B cell (primary cell): ENCODE measurements at regions not wholly inside any gene's neighbourhood (a gene's known extent, or its start where the extent isn't known, plus 50 kb on each side); places are given as distances from the start of the nearest gene placed in this dataset.

Source experiments
- ATAC-seq: fragments of 200-7000 bp; cut with Tn5 transposase; one replicate; pipeline ENCODE4 v1.10.0; 2021; ENCODE audit warnings: low read depth, mild to moderate bottlenecking, moderate number of reproducible peaks, moderate library complexity
- CTCF ChIA-PET: fragments of 350-600 bp; sonication (Branson Sonifier 250); formaldehyde crosslinking; loops from one replicate; lab custom pipeline; 2021; ENCODE audit warnings: antibody characterized with exemption, inconsistent platforms; lab: Charles Lee
- POLR2A ChIA-PET: fragments of 350-600 bp; sonication (Branson Sonifier 250); formaldehyde crosslinking; loops from one replicate; lab custom pipeline; 2021; ENCODE audit warnings: antibody characterized with exemption; lab: Charles Lee
- DNase-seq: peaks from one replicate; pipeline ENCODE4 v3.0.0; 2013
- H2AFZ ChIP-seq: 2 replicates; pipeline ENCODE4 v1.6.1; 2012; ENCODE audit warnings: mild to moderate bottlenecking, low read depth, low read length; ENCODE audit not compliant: insufficient read depth, poor library complexity, severe bottlenecking
- H3K27ac ChIP-seq, 2 donors: 1 replicate in 1 of 2; 2 replicates in 1 of 2; pipeline ENCODE4 v1.5.1; 2012 to 2013; ENCODE audit warnings: low read length in 2 of 2, mild to moderate bottlenecking in 2 of 2, moderate library complexity in 1 of 2
- H3K27me3 ChIP-seq, 4 experiments: fragments of 200-600 bp in 1 of 4; sonication (generic) in 1 of 4; replicated peaks in 1 of 4; 1 replicate in 2 of 4; 2 replicates in 2 of 4; pipeline versions ENCODE4 v1.6.1 to v1.7.0; 2013 to 2016; ENCODE audit warnings: low read length in 3 of 4, mild to moderate bottlenecking in 2 of 4, mixed read lengths in 1 of 4, moderate library complexity in 1 of 4; ENCODE audit not compliant: insufficient read depth in 4 of 4, control insufficient read depth in 3 of 4; ENCODE audit errors: control extremely low read depth in 1 of 4
- H3K36me3 ChIP-seq, 2 experiments: replicated peaks in 1 of 2; 1 replicate in 1 of 2; 2 replicates in 1 of 2; pipeline versions ENCODE4 v1.6.1 to v1.7.1; 2013; ENCODE audit warnings: low read length in 1 of 2; ENCODE audit not compliant: insufficient read depth in 2 of 2, control insufficient read depth in 1 of 2; ENCODE audit errors: control extremely low read depth in 1 of 2, extremely low read depth in 1 of 2
- H3K4me1 ChIP-seq, 2 donors: fragments of 200-600 bp in 1 of 2; sonication (generic) in 1 of 2; 1 replicate in 1 of 2; 2 replicates in 1 of 2; pipeline versions ENCODE4 v1.5.1 to v1.6.1; 2013 to 2017; ENCODE audit warnings: low read length in 2 of 2; ENCODE audit not compliant: control insufficient read depth in 2 of 2, insufficient read depth in 2 of 2
- H3K4me2 ChIP-seq: replicated peaks from 2 replicates; pipeline ENCODE3; 2012; ENCODE audit warnings: mild to moderate bottlenecking, low read depth, low read length; ENCODE audit not compliant: poor library complexity, severe bottlenecking
- H3K4me3 ChIP-seq, 5 experiments: fragments of 200-600 bp in 1 of 5; sonication (generic) in 1 of 5; 1 replicate in 3 of 5; 2 replicates in 2 of 5; pipeline versions ENCODE4 v1.5.1 to v1.7.0; 2011 to 2016; ENCODE audit warnings: low read length in 4 of 5, mild to moderate bottlenecking in 4 of 5, low read depth in 2 of 5, control low read depth in 1 of 5, moderate library complexity in 1 of 5; ENCODE audit not compliant: insufficient read depth in 1 of 5; ENCODE audit errors: control extremely low read depth in 1 of 5, extremely low read depth in 1 of 5
- H3K79me2 ChIP-seq: fragments of 200-600 bp; sonication (generic); one replicate; pipeline ENCODE4 v1.6.0; 2016; ENCODE audit warnings: low read length; ENCODE audit not compliant: control insufficient read depth, insufficient read depth
- H3K9ac ChIP-seq: fragments of 200-600 bp; sonication (generic); 2 replicates; pipeline ENCODE4 v1.6.1; 2017; ENCODE audit warnings: mild to moderate bottlenecking, low read length, moderate library complexity
- H3K9me3 ChIP-seq, 3 donors: one replicate each; pipeline versions ENCODE4 v1.6.1 to v1.7.1; 2013; ENCODE audit warnings: low read length in 2 of 3; ENCODE audit not compliant: control insufficient read depth in 2 of 3, insufficient read depth in 1 of 3; ENCODE audit errors: control extremely low read depth in 1 of 3
- H4K20me1 ChIP-seq: 2 replicates; pipeline ENCODE4 v1.6.0; 2012; ENCODE audit warnings: mild to moderate bottlenecking, low read length; ENCODE audit not compliant: insufficient read depth, control insufficient read depth, poor library complexity, severe bottlenecking
- H3K27ac Mint-ChIP-seq: one replicate; pipeline ENCODE4 v1.8.0; 2021; ENCODE audit warnings: mixed read lengths
- H3K27me3 Mint-ChIP-seq: one replicate; pipeline ENCODE4 v1.8.0; 2021; ENCODE audit warnings: mixed read lengths
- H3K4me1 Mint-ChIP-seq: one replicate; pipeline ENCODE4 v1.8.0; 2021; ENCODE audit warnings: mixed read lengths
- H3K4me3 Mint-ChIP-seq: one replicate; pipeline ENCODE4 v1.8.0; 2021; ENCODE audit warnings: mixed read lengths
- H3K9me3 Mint-ChIP-seq: one replicate; pipeline ENCODE4 v1.8.0; 2022; ENCODE audit warnings: mixed read lengths; ENCODE audit not compliant: insufficient read depth
- CTCF ChIP-seq: fragments of 200-600 bp; IDR thresholded peaks from one replicate; pipeline ENCODE4 v1.8.0; 2022; ENCODE audit warnings: antibody characterized with exemption, mild to moderate bottlenecking
- EZH2 ChIP-seq: IDR thresholded peaks from 2 replicates; pipeline ENCODE4 v1.6.1; 2012; ENCODE audit warnings: borderline replicate concordance, low read depth, mild to moderate bottlenecking, moderate library complexity, low read length; ENCODE audit not compliant: insufficient read depth, poor library complexity, severe bottlenecking
- WGBS: methylation state at CpG from one replicate; pipeline ENCODE4 v1.1.5; 2013; ENCODE audit warnings: missing lambda C conversion rate; ENCODE audit not compliant: insufficient coverage; 5-methylcytosine and 5-hydroxymethylcytosine counted together
- intact Hi-C: fragments of 100-400 bp; cut with micrococcal nuclease; formaldehyde crosslinking; loops from one replicate; pipeline ENCODE4 v1.10.0; 2022

GRCh38 chr6:113188962-113189361, 668.2 kb upstream of the MARCKS start:
- Histone ChIP-seq H3K9me3 (no peaks in the 10 kb centered on the region), H3K4me2 (no peak overlapping the region), H3K36me3 (no peaks in the 10 kb centered on the region), H3K9ac (no peak overlapping the region), H3K27ac (no peak overlapping the region), H3K27me3 (no peaks in the 10 kb centered on the region), H3K79me2 (no peaks in the 10 kb centered on the region), H4K20me1 (no peaks in the 10 kb centered on the region), H2AFZ (no peak overlapping the region), H3K4me1 (no peaks in the 10 kb centered on the region), H3K4me3 (no peak overlapping the region)
- Mint-ChIP-seq H3K4me3 (no peak overlapping the region), H3K27me3 (peaks cover 3% of the 10 kb centered on the region), H3K27ac (no peak overlapping the region), H3K4me1 (no peaks in the 10 kb centered on the region), H3K9me3 (peaks cover 8% of the 10 kb centered on the region)
- ChIA-PET CTCF (no interaction called here), POLR2A (no interaction called here)
- TF ChIP-seq CTCF (no peak), EZH2 (no peak)
- 90% methylated on average over 2 of the region's 4 CpGs for WGBS
- DNase-seq: no peak
- intact Hi-C loops: no loop called here
- no peak for ATAC-seq

- H3K4me3 Mint-ChIP-seq: no peak overlapping the region
- Histone ChIP-seq H2AFZ (no peak overlapping the region), H3K4me1 (no peaks in the 10 kb centered on the region), H3K9ac (no peak overlapping the region), H3K36me3 (no peaks in the 10 kb centered on the region), H3K4me2 (no peak overlapping the region), H4K20me1 (no peaks in the 10 kb centered on the region), H3K79me2 (no peaks in the 10 kb centered on the region), H3K27me3 (no peaks in the 10 kb centered on the region), H3K9me3 (no peaks in the 10 kb centered on the region), H3K27ac (no peak overlapping the region), H3K4me3 (no peak overlapping the region)
- WGBS: no CpG with 5 or more reads among the region's 2 CpGs
- POLR2A ChIA-PET: no interaction called here
- H3K4me1 Mint-ChIP-seq: no peaks in the 10 kb centered on the region
- H3K27me3 Mint-ChIP-seq: no peaks in the 10 kb centered on the region
- ATAC-seq: no peak
- intact Hi-C loops: no loop called here
- CTCF ChIA-PET: no interaction called here
- no peak overlapping the region for H3K27ac Mint-ChIP-seq
- TF ChIP-seq EZH2: no peak
- no peak for TF ChIP-seq CTCF
- DNase-seq: no peak
- H3K9me3 Mint-ChIP-seq: peaks cover 8% of the 10 kb centered on the region
Observed at GRCh38 chr6:113190170-113190569, 667.0 kb upstream of the MARCKS start.
